Endothelial cell of umbilical vein (primary cell): ENCODE measurements at regions not wholly inside any gene's neighbourhood (a gene's known extent, or its start where the extent isn't known, plus 50 kb on each side); places are given as distances from the start of the nearest gene placed in this dataset.

Experiments used
- BruUV-seq: library from RNA; stranded (reverse); fragments of 400-500 nt; replicated peaks from 2 replicates; lab custom pipeline; 2021; lab: Mats Ljungman, UMichigan
- CTCF ChIA-PET: fragments of 300-600, 350-600 bp; sonication (Branson Sonifier 250); formaldehyde crosslinking; loops from one replicate; lab custom pipeline; 2021; ENCODE audit warnings: antibody characterized with exemption, inconsistent platforms; lab: Charles Lee
- POLR2A ChIA-PET: fragments of 300-600, 350-600 bp; sonication (Branson Sonifier 250); formaldehyde crosslinking; loops from one replicate; lab custom pipeline; 2021; ENCODE audit warnings: antibody characterized with exemption, inconsistent platforms; lab: Charles Lee
- DNase-seq: peaks from one replicate; pipeline ENCODE4 v3.0.0-alpha.2; 2011; ENCODE audit warnings: low read depth, low spot score
- FAIRE-seq: peaks from 2 replicates; lab custom pipeline; 2011; peaks lifted over from hg19 to GRCh38; lab: Jason Lieb, UNC
- H2AFZ ChIP-seq: 2 replicates; pipeline ENCODE4 v1.6.0; 2012; ENCODE audit warnings: low read depth, low read length, control low read depth, inconsistent platforms
- H3K27ac ChIP-seq: 2 replicates; pipeline ENCODE4 v1.5.1; 2011; ENCODE audit warnings: low read depth, mild to moderate bottlenecking, control low read depth, low read length, moderate library complexity; ENCODE audit not compliant: insufficient read depth
- H3K27me3 ChIP-seq, 2 experiments: 2 replicates each; pipeline versions ENCODE4 v1.6.0 to v1.6.1; 2011; ENCODE audit warnings: low read length in 2 of 2, mixed read lengths in 1 of 2; ENCODE audit not compliant: control insufficient read depth in 2 of 2, insufficient read depth in 2 of 2
- H3K36me3 ChIP-seq, 2 experiments: 2 replicates in 1 of 2; 3 replicates in 1 of 2; pipeline ENCODE4 v1.5.1; 2011; ENCODE audit warnings: low read length in 2 of 2, mild to moderate bottlenecking in 1 of 2, moderate library complexity in 1 of 2; ENCODE audit not compliant: control insufficient read depth in 2 of 2, insufficient read depth in 2 of 2; ENCODE audit errors: extremely low read depth in 1 of 2
- H3K4me1 ChIP-seq: 3 replicates; pipeline ENCODE4 v1.5.1; 2011; ENCODE audit warnings: mild to moderate bottlenecking, low read length; ENCODE audit not compliant: control insufficient read depth, insufficient read depth; ENCODE audit errors: extremely low read depth
- H3K4me2 ChIP-seq: 2 replicates; pipeline ENCODE4 v1.6.1; 2011; ENCODE audit warnings: low read length, control low read depth, mixed read lengths; ENCODE audit not compliant: insufficient read depth
- H3K4me3 ChIP-seq, 3 experiments: fragments of 200-600 bp in 1 of 3; sonication (generic), shearing (Covaris generic) in 1 of 3; replicated peaks in 1 of 3; 2 replicates each; pipeline ENCODE4 v1.5.1; 2011 to 2016; ENCODE audit warnings: control low read depth in 3 of 3, low read length in 3 of 3, mild to moderate bottlenecking in 2 of 3, inconsistent platforms in 1 of 3, low read depth in 1 of 3, moderate library complexity in 1 of 3; ENCODE audit not compliant: insufficient read depth in 1 of 3
- H3K79me2 ChIP-seq: 2 replicates; pipeline ENCODE4 v1.6.0; 2012; ENCODE audit warnings: low read length, inconsistent platforms; ENCODE audit not compliant: control insufficient read depth, insufficient read depth
- H3K9ac ChIP-seq: replicated peaks from 2 replicates; pipeline ENCODE3; 2011; ENCODE audit warnings: low read length, control low read depth; ENCODE audit not compliant: insufficient read depth; ENCODE audit errors: extremely low read depth
- H3K9me1 ChIP-seq: replicated peaks from 3 replicates; pipeline ENCODE4 v1.6.0; 2011; ENCODE audit warnings: mild to moderate bottlenecking, low read length; ENCODE audit not compliant: control insufficient read depth, insufficient read depth; ENCODE audit errors: extremely low read depth
- H3K9me3 ChIP-seq: replicated peaks from 2 replicates; pipeline ENCODE4 v1.5.1; 2012; ENCODE audit warnings: low read length, inconsistent platforms; ENCODE audit not compliant: control insufficient read depth, insufficient read depth
- H4K20me1 ChIP-seq: replicated peaks from 2 replicates; pipeline ENCODE3; 2011; ENCODE audit warnings: mild to moderate bottlenecking, low read length; ENCODE audit not compliant: control insufficient read depth, insufficient read depth; ENCODE audit errors: extremely low read depth
- EZH2 ChIP-seq: IDR thresholded peaks from 2 replicates; pipeline ENCODE4 v1.6.1; 2012; ENCODE audit warnings: borderline replicate concordance, low read depth, mild to moderate bottlenecking, moderate library complexity, low read length, inconsistent platforms; ENCODE audit not compliant: severe bottlenecking
- FOS ChIP-seq: IDR thresholded peaks from 2 replicates; pipeline ENCODE4 v1.6.1; 2011; ENCODE audit warnings: mild to moderate bottlenecking, low read length, moderate library complexity, borderline replicate concordance; ENCODE audit not compliant: insufficient read depth
- GATA2 ChIP-seq: IDR thresholded peaks from 2 replicates; pipeline ENCODE4 v1.7.0; 2011; ENCODE audit warnings: low read depth, mild to moderate bottlenecking, moderate library complexity, mixed read lengths, low read length; ENCODE audit not compliant: insufficient read length, insufficient read depth
- JUN ChIP-seq: IDR thresholded peaks from 2 replicates; pipeline ENCODE4 v1.6.1; 2011; ENCODE audit warnings: borderline replicate concordance, low read depth; ENCODE audit not compliant: insufficient read length, insufficient read depth
- MYC ChIP-seq: IDR thresholded peaks from one replicate; pipeline ENCODE4 v1.6.1; 2011; ENCODE audit warnings: mild to moderate bottlenecking, low read depth, low read length
- POLR2A ChIP-seq: IDR thresholded peaks from 2 replicates; pipeline ENCODE4 v1.6.1; 2012; ENCODE audit warnings: low read depth, mild to moderate bottlenecking, control low read depth, low read length
- POLR2AphosphoS5 ChIP-seq: IDR thresholded peaks from 2 replicates; pipeline ENCODE4 v1.6.1; 2012; ENCODE audit warnings: low read depth, mild to moderate bottlenecking, control low read depth, low read length, moderate library complexity; ENCODE audit not compliant: insufficient read depth
- dilution Hi-C: fragments of 300-500 bp; cut with MboI; formaldehyde crosslinking; loops from one replicate; pipeline ENCODE4 v1.15.0; 2019; ENCODE audit warnings: low sequenced_read_pairs; ENCODE audit not compliant: extremely low pct_ligation_motif_present
- intact Hi-C: fragments of 100-400 bp; cut with micrococcal nuclease; formaldehyde crosslinking; loops from one replicate; pipeline ENCODE4 v1.10.0; 2022
- TF ChIP-seq, protein P1 (sequence below), 2 donors: IDR thresholded peaks; 1 replicate in 1 of 2; 2 replicates in 1 of 2; pipeline ENCODE4 v1.5.1; 2011; ENCODE audit warnings: low read length in 2 of 2, mild to moderate bottlenecking in 2 of 2, moderate library complexity in 2 of 2, control low read depth in 1 of 2, inconsistent platforms in 1 of 2, low read depth in 1 of 2; ENCODE audit not compliant: insufficient read depth in 1 of 2; ENCODE audit errors: extremely low read depth in 1 of 2
- TF ChIP-seq, protein P2 (sequence below): IDR thresholded peaks from 2 replicates; pipeline ENCODE4 v1.6.1; 2011; ENCODE audit not compliant: insufficient read depth, insufficient read length

DNA sequence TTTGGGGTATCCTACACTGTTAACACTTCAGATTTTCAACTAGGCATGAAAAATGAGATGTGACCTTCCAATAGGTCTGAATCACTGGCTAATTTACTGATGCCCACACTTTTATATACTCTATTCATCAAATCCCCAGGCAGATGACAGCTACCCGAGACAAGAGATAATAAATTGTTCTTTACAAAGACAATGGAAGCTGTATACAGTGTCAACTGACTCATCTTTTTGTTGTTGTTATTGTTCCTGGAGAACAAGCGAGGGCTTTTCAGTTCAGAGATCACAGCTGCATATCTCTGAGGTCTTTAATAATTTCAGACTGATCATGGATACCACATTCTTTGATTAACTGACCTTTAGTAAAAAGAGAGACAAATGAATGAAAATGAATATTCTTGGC lies 228.9 kb downstream of the SDHAF3 start:
- H4K20me1 ChIP-seq, result no peaks in the 10 kb centered on the region
- H3K79me2 ChIP-seq, result no peaks in the 10 kb centered on the region
- TF ChIP-seq FOS, result no peak
- TF ChIP-seq EZH2, result no peak
- no peak for TF ChIP-seq POLR2AphosphoS5
- TF ChIP-seq, protein P1, sequence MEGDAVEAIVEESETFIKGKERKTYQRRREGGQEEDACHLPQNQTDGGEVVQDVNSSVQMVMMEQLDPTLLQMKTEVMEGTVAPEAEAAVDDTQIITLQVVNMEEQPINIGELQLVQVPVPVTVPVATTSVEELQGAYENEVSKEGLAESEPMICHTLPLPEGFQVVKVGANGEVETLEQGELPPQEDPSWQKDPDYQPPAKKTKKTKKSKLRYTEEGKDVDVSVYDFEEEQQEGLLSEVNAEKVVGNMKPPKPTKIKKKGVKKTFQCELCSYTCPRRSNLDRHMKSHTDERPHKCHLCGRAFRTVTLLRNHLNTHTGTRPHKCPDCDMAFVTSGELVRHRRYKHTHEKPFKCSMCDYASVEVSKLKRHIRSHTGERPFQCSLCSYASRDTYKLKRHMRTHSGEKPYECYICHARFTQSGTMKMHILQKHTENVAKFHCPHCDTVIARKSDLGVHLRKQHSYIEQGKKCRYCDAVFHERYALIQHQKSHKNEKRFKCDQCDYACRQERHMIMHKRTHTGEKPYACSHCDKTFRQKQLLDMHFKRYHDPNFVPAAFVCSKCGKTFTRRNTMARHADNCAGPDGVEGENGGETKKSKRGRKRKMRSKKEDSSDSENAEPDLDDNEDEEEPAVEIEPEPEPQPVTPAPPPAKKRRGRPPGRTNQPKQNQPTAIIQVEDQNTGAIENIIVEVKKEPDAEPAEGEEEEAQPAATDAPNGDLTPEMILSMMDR (IDR thresholded peaks at IDR 0.05; ENCODE audit: extremely low read depth in 1 of 2, insufficient read depth in 1 of 2, low read depth in 1 of 2, low read length in 2 of 2), result no peak
- TF ChIP-seq JUN, result no peak
- TF ChIP-seq MYC, result no peak
- TF ChIP-seq, protein P2, sequence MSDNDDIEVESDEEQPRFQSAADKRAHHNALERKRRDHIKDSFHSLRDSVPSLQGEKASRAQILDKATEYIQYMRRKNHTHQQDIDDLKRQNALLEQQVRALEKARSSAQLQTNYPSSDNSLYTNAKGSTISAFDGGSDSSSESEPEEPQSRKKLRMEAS, result no peak
- TF ChIP-seq GATA2, result no peak
- no peak for TF ChIP-seq POLR2A
- H3K27me3 ChIP-seq, result no peaks in the 10 kb centered on the region
- H3K4me3 ChIP-seq, result no peak overlapping the region
- no peaks in the 10 kb centered on the region for H3K36me3 ChIP-seq
- intact Hi-C loops (no loop called here), dilution Hi-C loops (no loop called here)
- no peak overlapping the region for H3K27ac ChIP-seq
- no peak overlapping the region for H3K4me2 ChIP-seq
- no peaks in the 10 kb centered on the region for H3K4me1 ChIP-seq
- no peaks in the 10 kb centered on the region for H3K9me1 ChIP-seq
- H2AFZ ChIP-seq, result no peak overlapping the region
- ChIA-PET POLR2A (no interaction called here), CTCF (no interaction called here)
- peaks cover 3% of the 10 kb centered on the region for H3K9me3 ChIP-seq
- FAIRE-seq, result no peak
- no peak for DNase-seq
- BruUV-seq, result no TSS peak
- no peak overlapping the region for H3K9ac ChIP-seq
